ENCODE measurements at regions not wholly inside any gene's neighbourhood (a gene's known extent, or its start where the extent isn't known, plus 50 kb on each side); places are given as distances from the start of the nearest gene placed in this dataset.
"Not testable (repeated sequence)": the region's sequence is repeated elsewhere in the genome, so short reads cannot be mapped to it uniquely, and the experiment has no call there.

DNA sequence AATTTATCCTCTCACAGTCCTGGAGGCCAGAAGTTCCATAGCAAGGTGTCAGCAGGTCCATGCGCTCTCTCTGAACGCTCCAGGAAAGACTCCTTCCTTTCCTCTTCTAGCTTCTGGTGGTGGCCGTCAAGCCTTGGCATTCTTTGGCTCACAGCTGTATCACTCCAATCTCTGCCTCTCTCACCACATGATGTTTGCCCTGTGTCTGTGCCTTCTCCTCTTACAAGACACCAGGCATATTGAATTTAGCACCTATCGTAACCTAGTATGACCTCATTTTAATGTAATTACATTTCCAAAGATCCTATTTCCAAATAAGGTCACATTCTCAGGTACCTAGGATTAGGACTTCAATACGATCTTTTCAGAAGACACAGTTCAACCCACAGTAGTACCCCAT is 428.5 kb downstream of the CD83 start:
- DNase-seq, result peak; percentile 19

GRCh38 chr6:14547284-14547998 is 429.9 kb downstream of the CD83 start:
- no peak for DNase-seq

GRCh38 chr6:14549304-14549770 is 431.8 kb downstream of the CD83 start:
- peak; percentile 92 for DNase-seq

- DNase-seq, result no peak
Measured at GRCh38 chr6:14549871-14550270, 432.3 kb downstream of the CD83 start.

DNA sequence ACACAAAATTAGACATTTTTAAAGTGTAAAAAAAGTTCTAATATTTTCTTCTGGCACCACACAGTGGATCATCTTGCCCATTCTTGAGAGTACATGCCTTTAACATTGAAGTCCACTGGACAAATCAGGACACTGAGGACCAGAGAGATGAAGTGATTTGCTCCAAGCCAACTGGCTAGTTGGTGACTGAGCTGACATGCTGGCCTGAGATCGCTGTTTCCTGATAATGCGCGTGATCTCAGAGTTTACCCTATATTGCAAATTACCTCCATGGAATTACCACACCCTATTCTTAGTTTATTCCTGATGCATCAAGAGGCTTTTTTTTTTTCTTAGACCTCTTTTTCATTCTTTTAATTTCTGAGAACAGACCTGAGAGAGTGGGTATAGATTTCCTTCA is 432.8 kb downstream of the CD83 start:
- no peak for DNase-seq

GRCh38 chr6:14550822-14551221 is 433.2 kb downstream of the CD83 start:
- no peak for DNase-seq

DNA sequence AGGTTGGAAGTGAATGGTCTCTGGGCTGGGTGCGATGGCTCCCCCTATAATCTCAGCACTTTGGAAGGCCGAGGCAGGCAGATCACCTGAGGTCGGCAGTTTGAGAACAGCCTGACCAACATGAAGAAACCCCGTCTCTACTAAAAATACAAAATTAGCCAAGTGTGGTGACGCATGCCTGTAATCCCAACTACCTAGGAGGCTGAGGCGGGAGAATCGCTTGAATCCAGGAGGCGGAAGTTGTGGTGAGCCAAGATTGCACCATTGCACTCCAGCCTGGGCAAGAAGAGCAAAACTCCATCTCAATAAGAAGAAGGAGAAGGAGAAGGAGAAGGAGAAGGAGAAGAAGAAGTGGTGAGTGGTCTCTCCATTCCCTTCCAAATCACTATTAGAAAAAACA is 434.0 kb downstream of the CD83 start:
- not testable (repeated sequence) for DNase-seq

GRCh38 chr6:14552891-14553290 is 435.3 kb downstream of the CD83 start:
- no peak for DNase-seq

DNA sequence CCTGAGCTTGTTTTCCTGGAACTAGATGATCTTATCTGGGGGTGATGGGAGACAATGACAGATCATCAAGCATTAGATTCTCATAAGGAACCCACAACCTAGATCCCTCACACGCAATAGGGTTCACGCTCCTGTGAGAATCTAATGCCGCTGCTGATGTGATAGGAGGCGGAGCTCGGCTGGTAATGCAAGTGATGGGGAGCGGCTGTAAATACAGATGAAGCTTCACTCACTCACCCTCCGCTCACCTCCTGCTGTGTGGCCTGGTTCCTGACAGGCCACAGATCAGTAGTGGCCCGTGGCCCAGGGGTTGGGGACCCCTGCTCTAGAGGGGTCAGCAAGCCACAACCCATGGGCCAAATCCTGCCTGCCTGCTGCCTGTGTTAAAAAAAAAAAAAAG is 435.9 kb downstream of the CD83 start:
- no peak for DNase-seq

- DNase-seq, result no peak
Measured at GRCh38 chr6:14555804-14556203, 438.2 kb downstream of the CD83 start.

GRCh38 chr6:14559746-14560536 is 442.4 kb downstream of the CD83 start:
- no peak for DNase-seq

DNA sequence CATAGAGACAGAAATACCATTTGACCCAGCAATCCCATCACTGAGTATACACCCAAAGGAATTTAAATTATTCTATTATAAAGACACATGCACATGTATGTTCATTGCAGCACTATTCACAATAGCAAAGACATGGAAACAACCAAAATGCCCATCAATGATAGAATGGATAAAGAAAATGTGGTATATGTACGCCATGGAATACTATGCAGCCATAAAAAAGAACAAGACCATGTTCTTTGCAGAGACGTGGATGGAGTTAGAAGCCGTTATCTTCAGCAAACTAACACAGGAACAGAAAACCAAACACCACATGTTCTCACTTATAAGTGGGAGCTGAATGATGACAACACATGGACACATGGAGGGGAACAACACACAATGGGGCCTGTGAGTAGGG is 444.0 kb downstream of the CD83 start:
- DNase-seq, result not testable (repeated sequence)

- no peak for DNase-seq
Measured at GRCh38 chr6:14567842-14568241, 450.3 kb downstream of the CD83 start.

DNA sequence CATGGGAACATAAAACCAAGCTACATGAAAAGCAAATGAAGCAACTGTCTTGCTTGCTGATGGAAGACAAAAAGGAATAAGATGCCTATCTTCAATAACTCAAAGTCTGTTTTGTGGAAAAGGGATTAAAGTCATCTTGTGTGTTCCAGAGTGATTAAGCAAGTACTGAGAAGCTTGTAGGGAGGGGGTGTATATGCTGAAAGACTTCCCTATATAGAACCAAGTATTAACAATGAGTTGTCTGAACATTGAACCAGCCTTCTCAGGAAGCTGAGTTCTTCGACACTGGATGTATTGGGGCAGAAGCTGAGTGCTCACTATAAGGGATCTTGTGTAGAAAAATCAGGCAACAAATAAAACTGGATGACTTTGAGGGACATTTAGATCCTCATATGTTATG is 451.8 kb downstream of the CD83 start:
- DNase-seq, result no peak

DNA sequence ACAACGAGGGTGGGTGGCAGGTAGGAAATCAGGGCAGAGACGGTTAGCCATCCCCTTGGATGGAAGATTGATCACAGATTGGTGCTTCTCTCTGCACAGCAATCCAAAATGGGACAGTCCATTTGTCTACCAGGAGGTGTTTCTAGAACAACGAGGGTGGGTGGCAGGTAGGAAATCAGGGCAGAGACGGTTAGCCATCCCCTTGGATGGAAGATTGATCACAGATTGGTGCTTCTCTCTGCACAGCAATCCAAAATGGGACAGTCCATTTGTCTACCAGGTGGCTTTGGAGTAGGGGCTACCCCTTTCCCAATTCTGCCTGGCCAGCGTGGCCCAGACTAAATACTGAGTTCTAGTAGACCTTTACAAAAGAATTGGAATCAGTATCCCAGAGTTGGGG is 452.3 kb downstream of the CD83 start:
- DNase-seq, result not testable (repeated sequence)

- no peak for DNase-seq
Measured at GRCh38 chr6:14571001-14571400, 453.4 kb downstream of the CD83 start.

- no peak for DNase-seq
Measured at GRCh38 chr6:14571746-14572145, 454.2 kb downstream of the CD83 start.

DNA sequence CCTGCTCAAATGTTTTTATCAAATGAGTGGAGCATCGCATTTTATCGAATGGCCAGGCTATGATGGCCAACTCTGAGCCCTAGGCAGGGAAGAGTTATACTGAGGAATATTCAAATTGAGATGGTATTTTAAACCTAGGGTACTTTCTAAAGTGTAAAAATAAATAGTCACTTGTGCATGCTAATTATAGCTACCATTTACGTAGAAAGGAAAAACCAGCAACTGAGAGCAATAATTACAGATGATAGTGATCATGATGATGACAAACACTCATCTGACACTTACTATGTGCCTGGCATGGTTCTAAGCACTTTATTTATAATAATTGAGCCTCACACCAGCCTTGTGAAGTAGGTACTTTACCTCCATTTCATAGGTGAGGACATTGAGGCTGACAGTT is 455.7 kb downstream of the CD83 start:
- DNase-seq, result no peak

DNA sequence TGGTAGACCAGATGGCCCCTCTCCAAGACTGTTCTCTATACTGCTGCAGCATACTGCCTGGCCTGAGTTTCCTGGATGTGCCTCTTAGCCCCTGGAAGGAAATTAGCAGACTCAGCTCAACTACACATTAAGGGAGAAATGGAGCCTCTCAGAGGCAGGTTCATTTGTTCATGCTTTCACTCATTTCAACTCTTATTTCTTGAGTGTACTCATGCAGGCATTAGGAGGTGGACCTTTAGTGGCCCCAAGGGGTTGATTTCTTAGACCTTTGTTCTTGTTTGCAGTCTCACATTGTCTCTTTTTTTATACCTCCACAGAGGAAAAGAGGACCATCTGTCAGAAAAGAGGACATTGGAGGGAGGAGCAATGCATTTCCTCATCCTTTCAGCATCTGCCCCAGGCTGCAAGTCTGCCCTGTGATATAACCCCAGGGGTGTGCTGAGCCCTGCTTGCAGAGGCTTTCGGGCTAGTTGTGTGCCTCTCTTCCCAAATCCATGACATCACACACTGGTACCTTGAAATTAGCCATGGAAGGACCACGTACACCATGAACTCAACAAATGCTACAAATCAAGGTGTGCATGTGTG is 456.2 kb downstream of the CD83 start:
- peak; percentile 51 for DNase-seq

GRCh38 chr6:14575961-14576360 is 458.4 kb downstream of the CD83 start:
- DNase-seq, result no peak

DNA sequence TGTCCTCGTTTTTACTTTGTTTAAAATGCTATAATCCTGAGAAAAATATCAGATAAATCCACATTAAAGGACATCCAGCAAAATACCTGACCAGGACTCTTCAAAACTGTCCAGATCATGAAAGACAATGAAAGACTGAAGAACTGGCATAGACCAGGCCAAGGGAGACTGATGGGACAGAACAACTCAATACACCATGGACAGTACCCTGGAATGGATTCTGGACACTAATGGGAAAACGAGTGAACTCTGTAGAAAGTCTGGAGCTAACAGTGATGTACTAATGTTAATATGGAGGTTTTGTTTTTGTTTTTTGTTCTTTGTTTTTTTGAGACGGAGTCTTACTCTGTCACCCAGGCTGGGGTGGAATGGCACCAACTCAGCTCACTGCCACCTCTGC is 461.4 kb downstream of the CD83 start:
- no peak for DNase-seq

- DNase-seq, result no peak
Measured at GRCh38 chr6:14582749-14583148, 465.2 kb downstream of the CD83 start.

DNA sequence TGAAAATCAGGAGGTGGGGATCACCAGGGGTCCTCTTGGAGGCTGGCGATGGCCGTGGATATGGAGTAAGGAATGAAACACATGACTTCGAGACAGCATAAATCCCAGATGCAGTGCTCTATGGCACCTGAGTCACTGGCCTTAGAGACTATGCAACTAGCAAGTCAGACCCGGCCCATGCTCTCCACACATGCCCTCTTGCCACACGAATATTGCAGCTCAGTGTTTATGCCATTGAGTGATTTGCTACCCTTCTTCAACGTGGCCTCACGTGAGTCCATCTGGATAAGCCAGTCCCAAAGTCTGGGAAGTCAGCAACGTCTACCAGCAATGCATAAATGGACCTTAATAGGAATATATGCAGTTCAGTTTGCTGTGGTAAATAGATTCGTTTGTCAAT is 466.3 kb downstream of the CD83 start:
- no peak for DNase-seq

GRCh38 chr6:14584450-14584849 is 466.9 kb downstream of the CD83 start:
- DNase-seq, result no peak

All from NCI-H2171 (cell line).